ENCODE measurements at regions not wholly inside any gene's neighbourhood (a gene's known extent, or its start where the extent isn't known, plus 50 kb on each side); places are given as distances from the start of the nearest gene placed in this dataset.

GRCh38 chr6:108788416-108788815 lies 59.8 kb upstream of the ARMC2 start:
- TF ChIP-seq, protein P1, sequence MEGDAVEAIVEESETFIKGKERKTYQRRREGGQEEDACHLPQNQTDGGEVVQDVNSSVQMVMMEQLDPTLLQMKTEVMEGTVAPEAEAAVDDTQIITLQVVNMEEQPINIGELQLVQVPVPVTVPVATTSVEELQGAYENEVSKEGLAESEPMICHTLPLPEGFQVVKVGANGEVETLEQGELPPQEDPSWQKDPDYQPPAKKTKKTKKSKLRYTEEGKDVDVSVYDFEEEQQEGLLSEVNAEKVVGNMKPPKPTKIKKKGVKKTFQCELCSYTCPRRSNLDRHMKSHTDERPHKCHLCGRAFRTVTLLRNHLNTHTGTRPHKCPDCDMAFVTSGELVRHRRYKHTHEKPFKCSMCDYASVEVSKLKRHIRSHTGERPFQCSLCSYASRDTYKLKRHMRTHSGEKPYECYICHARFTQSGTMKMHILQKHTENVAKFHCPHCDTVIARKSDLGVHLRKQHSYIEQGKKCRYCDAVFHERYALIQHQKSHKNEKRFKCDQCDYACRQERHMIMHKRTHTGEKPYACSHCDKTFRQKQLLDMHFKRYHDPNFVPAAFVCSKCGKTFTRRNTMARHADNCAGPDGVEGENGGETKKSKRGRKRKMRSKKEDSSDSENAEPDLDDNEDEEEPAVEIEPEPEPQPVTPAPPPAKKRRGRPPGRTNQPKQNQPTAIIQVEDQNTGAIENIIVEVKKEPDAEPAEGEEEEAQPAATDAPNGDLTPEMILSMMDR (conservative IDR thresholded peaks at IDR 0.05 in 1 of 2, IDR thresholded peaks at IDR 0.05 in 1 of 2; ENCODE audit: extremely low read depth in 1 of 2, insufficient read depth in 1 of 2, low read depth in 1 of 2, low read length in 2 of 2): no peak
- TF ChIP-seq EZH2 (IDR thresholded peaks at IDR 0.05; ENCODE audit: borderline replicate concordance, low read length): no peak
